DND-41 (cell line): ENCODE measurements at regions not wholly inside any gene's neighbourhood (a gene's known extent, or its start where the extent isn't known, plus 50 kb on each side); places are given as distances from the start of the nearest gene placed in this dataset.

ENCODE experiments used
- ATAC-seq: fragments of 200-7000 bp; cut with Tn5 transposase; 3 replicates; pipeline ENCODE4 v1.9.1; 2021; ENCODE audit warnings: low read depth; ENCODE audit not compliant: insufficient read depth
- DNase-seq: peaks from one replicate; pipeline ENCODE4 v3.0.0-alpha.2; 2020
- H2AFZ ChIP-seq: 2 replicates; pipeline ENCODE4 v1.6.0; 2012; ENCODE audit warnings: low read depth, low read length
- H3K27ac ChIP-seq: 2 replicates; pipeline ENCODE4 v1.5.1; 2012; ENCODE audit warnings: low read length, inconsistent platforms
- H3K27me3 ChIP-seq: fragments of 200-600 bp; sonication (generic); 2 replicates; pipeline ENCODE4 v1.6.0; 2012; ENCODE audit warnings: low read length, mild to moderate bottlenecking, inconsistent platforms; ENCODE audit not compliant: insufficient read depth, poor library complexity
- H3K36me3 ChIP-seq: 2 replicates; pipeline ENCODE4 v1.5.1; 2012; ENCODE audit warnings: low read length, inconsistent platforms; ENCODE audit not compliant: insufficient read depth
- H3K4me1 ChIP-seq: 2 replicates; pipeline ENCODE4 v1.5.1; 2012; ENCODE audit warnings: mild to moderate bottlenecking, low read length; ENCODE audit not compliant: insufficient read depth
- H3K4me2 ChIP-seq: 2 replicates; pipeline ENCODE4 v1.6.0; 2012; ENCODE audit warnings: mild to moderate bottlenecking, moderate library complexity, low read length, inconsistent platforms; ENCODE audit not compliant: insufficient read depth
- H3K4me3 ChIP-seq, 2 experiments: fragments of 200-600 bp in 1 of 2; shearing (Covaris generic) in 1 of 2; 2 replicates each; pipeline ENCODE4 v1.5.1; 2012 to 2016; ENCODE audit warnings: inconsistent platforms in 2 of 2, low read length in 2 of 2, mild to moderate bottlenecking in 2 of 2, low read depth in 1 of 2, moderate library complexity in 1 of 2
- H3K79me2 ChIP-seq: 2 replicates; pipeline ENCODE4 v1.6.0; 2012; ENCODE audit warnings: low read length, inconsistent platforms; ENCODE audit not compliant: insufficient read depth
- H3K9ac ChIP-seq: 2 replicates; pipeline ENCODE4 v1.6.0; 2012; ENCODE audit warnings: low read depth, mild to moderate bottlenecking, inconsistent platforms, low read length, moderate library complexity
- H3K9me3 ChIP-seq: 2 replicates; pipeline ENCODE4 v1.5.1; 2012; ENCODE audit warnings: low read length, moderate library complexity, mild to moderate bottlenecking, inconsistent platforms; ENCODE audit not compliant: insufficient read depth, severe bottlenecking
- H4K20me1 ChIP-seq: 2 replicates; pipeline ENCODE4 v1.6.0; 2012; ENCODE audit warnings: low read length; ENCODE audit not compliant: insufficient read depth
- EZH2 ChIP-seq: IDR thresholded peaks from 3 replicates; pipeline ENCODE4 v1.6.1; 2012; ENCODE audit warnings: borderline replicate concordance, low read depth, mild to moderate bottlenecking, moderate library complexity, low read length, inconsistent platforms; ENCODE audit not compliant: severe bottlenecking
- TF ChIP-seq, protein P1 (sequence below): IDR thresholded peaks from 2 replicates; pipeline ENCODE4 v1.5.1; 2012; ENCODE audit warnings: borderline replicate concordance, low read length, moderate library complexity, mild to moderate bottlenecking; ENCODE audit not compliant: poor library complexity, severe bottlenecking; ENCODE audit errors: extremely low read depth

DNA sequence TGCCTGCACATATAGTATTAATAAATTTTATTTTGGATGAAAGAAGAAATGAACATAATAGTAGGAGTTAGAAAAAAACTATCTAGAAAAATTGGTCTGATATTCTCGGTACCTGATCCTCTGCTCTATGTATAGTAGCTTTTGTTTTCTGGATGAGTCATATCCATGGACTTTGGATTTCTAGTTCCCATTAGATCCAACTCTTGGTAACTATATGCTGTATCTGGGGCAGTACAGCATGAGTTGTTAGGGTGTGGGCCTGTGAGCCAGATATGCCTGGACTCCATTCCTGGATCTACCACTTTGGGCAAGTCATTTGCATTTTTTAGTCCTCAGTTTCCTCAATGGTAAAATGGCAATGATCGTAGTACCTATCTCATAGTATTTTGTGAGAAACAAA is 372.2 kb upstream of the PKN2 start:
- Histone ChIP-seq H3K27ac (no peak overlapping the region), H2AFZ (no peak overlapping the region), H4K20me1 (no peaks in the 10 kb centered on the region), H3K79me2 (no peaks in the 10 kb centered on the region), H3K9ac (no peak overlapping the region), H3K27me3 (no peaks in the 10 kb centered on the region), H3K4me1 (no peaks in the 10 kb centered on the region), H3K36me3 (no peaks in the 10 kb centered on the region), H3K4me2 (no peak overlapping the region), H3K4me3 (no peak overlapping the region), H3K9me3 (no peaks in the 10 kb centered on the region)
- TF ChIP-seq, protein P1, sequence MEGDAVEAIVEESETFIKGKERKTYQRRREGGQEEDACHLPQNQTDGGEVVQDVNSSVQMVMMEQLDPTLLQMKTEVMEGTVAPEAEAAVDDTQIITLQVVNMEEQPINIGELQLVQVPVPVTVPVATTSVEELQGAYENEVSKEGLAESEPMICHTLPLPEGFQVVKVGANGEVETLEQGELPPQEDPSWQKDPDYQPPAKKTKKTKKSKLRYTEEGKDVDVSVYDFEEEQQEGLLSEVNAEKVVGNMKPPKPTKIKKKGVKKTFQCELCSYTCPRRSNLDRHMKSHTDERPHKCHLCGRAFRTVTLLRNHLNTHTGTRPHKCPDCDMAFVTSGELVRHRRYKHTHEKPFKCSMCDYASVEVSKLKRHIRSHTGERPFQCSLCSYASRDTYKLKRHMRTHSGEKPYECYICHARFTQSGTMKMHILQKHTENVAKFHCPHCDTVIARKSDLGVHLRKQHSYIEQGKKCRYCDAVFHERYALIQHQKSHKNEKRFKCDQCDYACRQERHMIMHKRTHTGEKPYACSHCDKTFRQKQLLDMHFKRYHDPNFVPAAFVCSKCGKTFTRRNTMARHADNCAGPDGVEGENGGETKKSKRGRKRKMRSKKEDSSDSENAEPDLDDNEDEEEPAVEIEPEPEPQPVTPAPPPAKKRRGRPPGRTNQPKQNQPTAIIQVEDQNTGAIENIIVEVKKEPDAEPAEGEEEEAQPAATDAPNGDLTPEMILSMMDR, result no peak
- TF ChIP-seq EZH2, result no peak
- DNase-seq (no peak), ATAC-seq (no peak)

DNA sequence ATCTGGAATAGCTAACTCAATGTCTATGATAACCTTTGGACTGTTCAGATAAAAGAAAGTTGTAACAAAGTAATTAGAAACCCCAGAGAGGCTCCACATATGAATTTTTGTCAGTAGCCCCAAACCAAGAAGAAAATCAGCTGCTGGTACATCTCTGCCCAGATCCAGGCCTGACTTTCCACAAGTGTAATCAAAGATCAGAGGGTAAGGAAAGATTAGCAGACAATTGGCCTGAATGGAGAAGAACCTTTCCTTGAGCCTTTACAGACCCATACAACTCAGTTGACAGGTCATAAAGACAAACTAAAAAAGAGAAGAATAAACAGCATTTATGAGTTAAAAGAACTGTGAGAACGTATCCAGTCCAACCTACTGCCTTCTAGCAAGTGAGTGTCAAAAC is 366.7 kb upstream of the PKN2 start:
- Histone ChIP-seq H2AFZ (no peak overlapping the region), H3K4me2 (no peak overlapping the region), H3K9me3 (no peaks in the 10 kb centered on the region), H3K27me3 (no peaks in the 10 kb centered on the region), H4K20me1 (no peaks in the 10 kb centered on the region), H3K27ac (no peak overlapping the region), H3K9ac (no peak overlapping the region), H3K4me3 (no peak overlapping the region), H3K36me3 (no peaks in the 10 kb centered on the region), H3K4me1 (no peaks in the 10 kb centered on the region), H3K79me2 (no peaks in the 10 kb centered on the region)
- no peak for DNase-seq
- TF ChIP-seq, protein P1, result no peak
- no peak for TF ChIP-seq EZH2
- no peak for ATAC-seq

DNA sequence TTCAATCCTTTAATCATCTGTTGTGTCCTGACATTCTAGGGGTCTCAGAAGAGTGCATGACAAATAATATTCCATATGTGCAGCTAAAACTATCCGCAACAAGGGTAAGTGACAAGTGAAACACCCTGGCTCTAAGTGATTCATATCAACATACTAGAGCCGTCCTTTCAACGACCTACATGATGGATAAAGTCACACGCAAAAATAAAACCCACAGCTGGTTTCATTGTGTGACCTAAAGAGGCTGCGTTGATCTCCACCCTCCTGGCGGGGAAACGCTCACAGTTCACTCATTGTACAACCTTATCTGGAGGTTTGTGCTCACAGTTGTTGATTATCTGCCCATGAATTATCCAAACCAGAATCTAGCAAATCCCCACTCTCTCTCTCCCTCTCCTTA is 365.3 kb upstream of the PKN2 start:
- Histone ChIP-seq H3K4me2 (no peak overlapping the region), H3K36me3 (no peaks in the 10 kb centered on the region), H3K27ac (no peak overlapping the region), H3K9me3 (no peaks in the 10 kb centered on the region), H3K4me3 (no peak overlapping the region), H3K4me1 (no peaks in the 10 kb centered on the region), H3K9ac (no peak overlapping the region), H2AFZ (no peak overlapping the region), H4K20me1 (no peaks in the 10 kb centered on the region), H3K27me3 (peaks cover 3% of the 10 kb centered on the region), H3K79me2 (no peaks in the 10 kb centered on the region)
- TF ChIP-seq, protein P1, result no peak
- TF ChIP-seq EZH2, result no peak
- DNase-seq, result no peak
- no peak for ATAC-seq

DNA sequence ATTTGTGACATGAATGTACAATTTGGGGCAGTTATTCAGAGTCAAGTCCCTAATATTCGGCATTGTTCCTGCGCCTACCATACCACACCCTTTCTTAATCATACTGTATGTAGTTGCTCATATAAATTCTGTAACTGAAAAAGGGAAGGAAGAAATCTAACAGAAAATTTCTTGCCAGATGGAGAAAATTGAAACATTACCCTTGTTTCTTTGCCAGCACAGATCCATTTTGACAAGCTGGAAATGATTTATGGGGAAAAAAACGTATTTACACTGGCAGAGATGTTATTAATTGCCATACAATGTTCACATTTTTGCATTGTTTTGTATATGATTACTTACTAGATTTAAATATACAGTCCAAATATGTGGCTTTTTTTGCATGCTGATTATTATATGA is 363.8 kb upstream of the PKN2 start:
- no peak overlapping the region for H3K27ac ChIP-seq
- H2AFZ ChIP-seq, result no peak overlapping the region
- no peak overlapping the region for H3K4me3 ChIP-seq
- TF ChIP-seq, protein P1, result no peak
- no peak for TF ChIP-seq EZH2
- H4K20me1 ChIP-seq, result no peaks in the 10 kb centered on the region
- no peaks in the 10 kb centered on the region for H3K79me2 ChIP-seq
- H3K4me1 ChIP-seq, result no peaks in the 10 kb centered on the region
- no peaks in the 10 kb centered on the region for H3K36me3 ChIP-seq
- DNase-seq, result no peak
- no peaks in the 10 kb centered on the region for H3K9me3 ChIP-seq
- no peak overlapping the region for H3K4me2 ChIP-seq
- no peak for ATAC-seq
- no peak overlapping the region for H3K9ac ChIP-seq
- peaks cover 3% of the 10 kb centered on the region for H3K27me3 ChIP-seq
